Lower lobe of right lung (tissue), 2 donors: ENCODE measurements at regions not wholly inside any gene's neighbourhood (a gene's known extent, or its start where the extent isn't known, plus 50 kb on each side); places are given as distances from the start of the nearest gene placed in this dataset.

Source experiments
- ATAC-seq, 2 donors: fragments of 200-7000 bp; cut with Tn5 transposase; one replicate each; pipeline ENCODE4 v1.9.1; 2020 to 2022; ENCODE audit warnings: mild to moderate bottlenecking in 2 of 2, moderate library complexity in 2 of 2
- DNase-seq: peaks from one replicate; pipeline ENCODE4 v3.0.0-alpha.2; 2020
- H3K27ac ChIP-seq: fragments of 200-600 bp; one replicate; pipeline ENCODE4 v1.8.0; 2022
- H3K27me3 ChIP-seq: fragments of 200-600 bp; one replicate; pipeline ENCODE4 v1.8.0; 2022; ENCODE audit warnings: low read depth
- H3K36me3 ChIP-seq: fragments of 200-600 bp; one replicate; pipeline ENCODE4 v1.8.0; 2022; ENCODE audit warnings: mild to moderate bottlenecking
- H3K4me1 ChIP-seq: fragments of 200-600 bp; one replicate; pipeline ENCODE4 v1.8.0; 2022
- H3K4me3 ChIP-seq: fragments of 200-600 bp; one replicate; pipeline ENCODE4 v1.8.0; 2022; ENCODE audit warnings: mild to moderate bottlenecking
- H3K9me3 ChIP-seq: fragments of 200-600 bp; one replicate; pipeline ENCODE4 v1.8.0; 2022
- intact Hi-C: fragments of 100-400 bp; cut with DNase I; formaldehyde crosslinking; loops from one replicate; pipeline ENCODE4 v1.11.0; 2022
- TF ChIP-seq, protein P1 (sequence below): fragments of 200-600 bp; IDR thresholded peaks from one replicate; pipeline ENCODE4 v1.8.0; 2022; ENCODE audit warnings: antibody characterized with exemption, mild to moderate bottlenecking
- donor health status: DM: no; HTN: yes; CAD: no; lungs with severe emphysema.

DNA sequence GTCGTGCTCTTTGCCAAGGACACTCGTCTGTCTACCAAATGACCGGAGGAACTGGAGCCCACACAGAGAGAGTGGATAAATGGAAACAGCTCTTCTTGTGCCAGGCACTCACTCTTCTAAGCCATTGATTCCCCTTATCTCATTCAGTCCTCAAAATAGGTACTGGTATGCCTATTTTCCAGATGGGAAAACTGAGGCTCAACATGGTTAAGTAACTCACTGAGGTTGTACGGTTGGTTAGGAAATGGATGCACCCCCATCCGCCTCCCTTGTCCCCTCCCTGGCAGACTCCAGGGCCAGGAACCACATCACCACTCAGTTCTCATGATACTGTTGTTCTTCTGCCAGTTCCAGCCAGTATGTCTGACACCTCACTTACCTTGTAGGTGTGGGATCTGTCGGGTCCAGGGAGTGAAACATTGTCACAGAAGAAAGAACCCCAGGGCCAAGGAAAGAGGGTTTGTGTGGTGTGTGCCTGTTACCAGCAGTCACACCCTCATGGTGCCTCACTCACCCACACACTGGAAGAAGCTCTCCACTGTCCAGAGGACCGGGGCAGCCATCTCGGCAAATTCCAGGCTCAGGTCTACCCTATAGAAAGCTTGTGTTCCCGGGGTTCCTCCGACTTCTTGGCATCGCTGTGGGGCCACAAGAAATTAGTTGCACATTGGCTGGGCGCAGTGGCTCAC is 58.8 kb upstream of the TARDBP start:
- H3K36me3 ChIP-seq: no peaks in the 10 kb centered on the region
- ATAC-seq: no peak
- no peaks in the 10 kb centered on the region for H3K27me3 ChIP-seq

DNA sequence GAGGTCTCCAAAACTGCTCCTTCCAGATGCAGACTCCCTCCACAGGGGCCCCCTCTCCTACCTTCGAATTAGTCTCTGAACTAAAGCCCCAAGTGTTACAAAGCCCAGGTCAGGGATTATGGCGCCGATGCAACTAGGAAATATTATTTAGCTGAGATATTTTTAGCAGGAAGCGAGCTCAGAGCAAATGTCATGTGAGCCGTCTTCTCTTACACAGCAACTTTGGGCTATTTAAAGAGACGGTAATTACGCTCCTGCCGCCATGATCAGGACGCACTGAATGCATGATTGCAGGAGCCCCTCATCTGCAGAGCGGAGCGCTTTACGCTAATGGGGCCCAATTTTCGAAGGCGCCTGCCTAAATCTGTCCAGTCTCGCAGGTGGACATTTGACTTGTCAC is 55.3 kb upstream of the TARDBP start:
- H3K27ac ChIP-seq: no peak overlapping the region
- ATAC-seq (no peak), DNase-seq (no peak)
- H3K27me3 ChIP-seq: peaks cover 4% of the 10 kb centered on the region
- H3K9me3 ChIP-seq: no peaks in the 10 kb centered on the region
- H3K4me1 ChIP-seq: no peaks in the 10 kb centered on the region
- H3K4me3 ChIP-seq: no peak overlapping the region
- H3K36me3 ChIP-seq: no peaks in the 10 kb centered on the region
- intact Hi-C loops: no loop called here
- TF ChIP-seq, protein P1, sequence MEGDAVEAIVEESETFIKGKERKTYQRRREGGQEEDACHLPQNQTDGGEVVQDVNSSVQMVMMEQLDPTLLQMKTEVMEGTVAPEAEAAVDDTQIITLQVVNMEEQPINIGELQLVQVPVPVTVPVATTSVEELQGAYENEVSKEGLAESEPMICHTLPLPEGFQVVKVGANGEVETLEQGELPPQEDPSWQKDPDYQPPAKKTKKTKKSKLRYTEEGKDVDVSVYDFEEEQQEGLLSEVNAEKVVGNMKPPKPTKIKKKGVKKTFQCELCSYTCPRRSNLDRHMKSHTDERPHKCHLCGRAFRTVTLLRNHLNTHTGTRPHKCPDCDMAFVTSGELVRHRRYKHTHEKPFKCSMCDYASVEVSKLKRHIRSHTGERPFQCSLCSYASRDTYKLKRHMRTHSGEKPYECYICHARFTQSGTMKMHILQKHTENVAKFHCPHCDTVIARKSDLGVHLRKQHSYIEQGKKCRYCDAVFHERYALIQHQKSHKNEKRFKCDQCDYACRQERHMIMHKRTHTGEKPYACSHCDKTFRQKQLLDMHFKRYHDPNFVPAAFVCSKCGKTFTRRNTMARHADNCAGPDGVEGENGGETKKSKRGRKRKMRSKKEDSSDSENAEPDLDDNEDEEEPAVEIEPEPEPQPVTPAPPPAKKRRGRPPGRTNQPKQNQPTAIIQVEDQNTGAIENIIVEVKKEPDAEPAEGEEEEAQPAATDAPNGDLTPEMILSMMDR: no peak

More for the DNA sequence above, 58.8 kb upstream of the TARDBP start:
- intact Hi-C loops: no loop called here
- Histone ChIP-seq H3K4me3 (no peak overlapping the region), H3K27ac (no peak overlapping the region), H3K9me3 (no peaks in the 10 kb centered on the region), H3K4me1 (no peaks in the 10 kb centered on the region)
- no peak for DNase-seq
- TF ChIP-seq, protein P1: no peak

DNA sequence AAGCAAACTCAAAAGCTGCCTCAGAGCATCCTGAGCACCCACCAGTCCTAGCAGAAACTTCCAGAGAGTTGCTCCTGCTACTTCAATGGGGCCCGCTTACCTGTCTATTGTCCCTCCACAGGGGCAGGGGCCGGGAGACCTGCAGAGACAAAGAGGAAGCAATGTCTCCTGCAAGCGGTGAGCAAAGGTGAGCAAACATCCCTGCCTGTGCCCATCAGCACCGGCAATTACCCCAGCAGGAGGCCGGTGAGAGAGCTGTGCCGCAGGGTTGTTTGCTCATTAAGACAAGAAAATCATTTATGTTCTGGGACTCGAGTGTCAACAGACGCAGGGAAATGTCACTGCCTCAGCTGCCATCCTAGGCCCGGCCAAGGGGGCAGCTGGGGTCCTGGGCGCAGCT is 53.8 kb upstream of the TARDBP start:
- H3K4me3 ChIP-seq: no peak overlapping the region
- intact Hi-C loops: no loop called here
- TF ChIP-seq, protein P1: no peak
- no peaks in the 10 kb centered on the region for H3K4me1 ChIP-seq
- DNase-seq: no peak
- ATAC-seq: no peak
- peaks cover 4% of the 10 kb centered on the region for H3K27me3 ChIP-seq
- no peaks in the 10 kb centered on the region for H3K9me3 ChIP-seq
- H3K36me3 ChIP-seq: no peaks in the 10 kb centered on the region
- H3K27ac ChIP-seq: no peak overlapping the region

DNA sequence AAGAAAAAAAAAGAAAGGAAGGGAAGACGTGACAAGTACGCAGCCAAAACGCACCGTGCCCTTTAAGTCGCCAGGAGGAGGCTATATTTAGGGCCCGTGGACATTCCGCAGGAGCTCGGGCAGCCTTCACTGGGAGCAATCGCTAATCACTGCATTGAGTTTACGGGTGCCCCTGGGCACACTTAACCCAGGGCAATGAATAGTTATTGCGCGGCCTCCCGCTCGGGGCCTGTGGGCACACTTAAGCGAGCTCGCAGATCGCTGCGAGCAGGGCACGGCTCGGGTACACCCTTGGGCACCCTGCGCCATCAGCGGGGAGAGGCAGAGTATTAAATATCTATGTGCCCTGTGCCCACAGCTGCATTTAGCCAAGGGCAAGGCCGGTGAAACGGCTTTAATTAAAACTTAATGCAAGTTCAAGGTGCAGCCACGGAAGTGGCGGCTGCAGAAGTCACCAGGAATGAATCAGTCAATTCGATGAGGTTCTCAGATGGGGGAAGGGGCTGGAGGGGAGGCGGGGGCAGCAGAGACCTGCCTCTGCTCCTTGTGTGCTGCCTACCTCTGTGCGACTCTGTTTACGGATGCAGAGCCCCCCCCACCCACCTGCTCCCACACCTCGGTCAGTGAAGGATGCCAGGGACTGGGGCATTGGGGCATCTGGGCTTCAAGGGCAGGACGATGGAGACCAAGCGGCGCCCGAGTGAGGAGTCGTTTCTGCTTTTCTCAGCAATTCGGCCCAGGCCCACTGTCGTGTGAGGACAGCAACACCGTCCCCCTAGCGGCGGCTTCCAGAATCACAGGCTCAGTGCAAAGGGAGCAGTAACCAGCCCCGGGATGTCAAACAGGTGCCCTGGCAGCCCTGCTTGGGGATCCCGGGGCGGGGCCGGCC is 51.8 kb upstream of the TARDBP start:
- DNase-seq: peak; percentile 89
- Histone ChIP-seq H3K27ac (no peak overlapping the region), H3K4me3 (no peak overlapping the region), H3K36me3 (no peaks in the 10 kb centered on the region), H3K9me3 (no peaks in the 10 kb centered on the region), H3K4me1 (peaks cover 9% of the 10 kb centered on the region), H3K27me3 (peaks cover 4% of the 10 kb centered on the region)
- intact Hi-C loops: no loop called here
- peak; percentile 80 to 82 for ATAC-seq
- TF ChIP-seq, protein P1: peak; percentile 74

DNA sequence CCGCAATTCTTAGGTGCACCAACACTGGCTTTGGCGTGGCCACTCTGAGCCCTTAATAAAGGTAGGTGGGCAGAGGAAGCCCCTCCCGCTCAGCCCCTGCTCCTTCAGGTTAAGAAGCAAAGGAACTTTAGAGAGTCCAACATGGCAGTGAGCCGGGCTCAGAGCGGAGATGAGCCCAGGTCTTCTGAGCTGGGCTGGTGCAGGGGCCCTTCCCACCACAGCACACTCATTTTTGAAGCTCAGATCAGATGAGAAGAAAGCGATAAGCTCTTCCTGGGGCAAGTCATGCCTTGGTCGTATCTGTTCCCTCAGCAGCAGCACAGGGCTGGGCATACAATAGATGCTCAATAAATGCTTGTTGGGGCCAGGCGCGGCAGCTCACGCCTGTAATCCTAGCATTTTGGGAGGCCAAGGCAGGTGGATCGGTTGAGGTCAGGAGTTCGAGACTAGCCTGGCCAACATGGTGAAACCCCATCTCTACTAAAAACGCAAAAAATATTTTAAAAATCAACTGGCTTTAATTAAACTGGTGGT is 51.1 kb upstream of the TARDBP start:
- Histone ChIP-seq H3K9me3 (no peaks in the 10 kb centered on the region), H3K4me3 (no peak overlapping the region), H3K27me3 (peaks cover 4% of the 10 kb centered on the region), H3K4me1 (peaks cover 16% of the 10 kb centered on the region), H3K27ac (no peak overlapping the region), H3K36me3 (no peaks in the 10 kb centered on the region)
- TF ChIP-seq, protein P1: peak; percentile 6
- intact Hi-C loops: no loop called here
- DNase-seq (no peak), ATAC-seq (no peak)
